Glutamatergic neuron (in vitro differentiated cells): ENCODE measurements at regions not wholly inside any gene's neighbourhood (a gene's known extent, or its start where the extent isn't known, plus 50 kb on each side); places are given as distances from the start of the nearest gene placed in this dataset.

ENCODE experiments used
- DNase-seq: peaks from one replicate; pipeline ENCODE4 v3.0.0; 2022
- H3K27ac Mint-ChIP-seq: one replicate; pipeline ENCODE4 v1.8.0; 2020; ENCODE audit warnings: mild to moderate bottlenecking, mixed read lengths, inconsistent platforms; ENCODE audit not compliant: unreplicated experiment
- H3K27me3 Mint-ChIP-seq: one replicate; pipeline ENCODE4 v1.8.0; 2020; ENCODE audit warnings: mild to moderate bottlenecking, moderate library complexity, mixed read lengths, inconsistent platforms; ENCODE audit not compliant: unreplicated experiment
- H3K36me3 Mint-ChIP-seq: one replicate; pipeline ENCODE4 v1.8.0; 2020; ENCODE audit warnings: mild to moderate bottlenecking, mixed read lengths, inconsistent platforms; ENCODE audit not compliant: unreplicated experiment
- H3K4me1 Mint-ChIP-seq: one replicate; pipeline ENCODE4 v1.8.0; 2020; ENCODE audit warnings: mild to moderate bottlenecking, low read depth, mixed read lengths, inconsistent platforms; ENCODE audit not compliant: unreplicated experiment
- H3K4me3 Mint-ChIP-seq: one replicate; pipeline ENCODE4 v1.8.0; 2020; ENCODE audit warnings: mild to moderate bottlenecking, mixed read lengths, inconsistent platforms; ENCODE audit not compliant: unreplicated experiment
- H3K9me3 Mint-ChIP-seq: one replicate; pipeline ENCODE4 v1.8.0; 2020; ENCODE audit warnings: mild to moderate bottlenecking, moderate library complexity, mixed read lengths, inconsistent platforms; ENCODE audit not compliant: unreplicated experiment
- CTCF ChIP-seq: fragments of 200-600 bp; sonication (generic); IDR thresholded peaks from one replicate; pipeline ENCODE4 v1.5.0; 2021; ENCODE audit not compliant: partially characterized antibody, unreplicated experiment

DNA sequence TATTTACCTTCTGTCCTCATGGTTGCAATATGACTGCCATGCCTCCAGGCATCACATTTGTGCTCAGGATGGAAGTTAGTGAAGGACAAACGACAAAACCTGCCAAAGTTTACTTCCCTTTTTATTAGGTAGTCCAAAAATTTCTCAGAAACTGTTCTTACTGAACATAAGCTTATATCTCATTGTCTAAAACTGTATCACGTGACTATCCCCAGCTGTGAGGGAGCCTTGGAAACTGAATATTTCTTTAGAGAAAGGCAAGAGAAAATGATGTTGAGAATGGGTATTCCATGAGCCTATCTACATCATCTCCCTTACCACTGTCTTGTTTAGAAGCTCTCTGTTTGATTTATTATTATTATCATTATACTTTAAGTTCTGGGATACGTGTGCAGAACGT lies 169.1 kb upstream of the ADRA1D start:
- Mint-ChIP-seq H3K4me3 (no peak overlapping the region), H3K4me1 (no peaks in the 10 kb centered on the region), H3K27me3 (peaks cover 2% of the 10 kb centered on the region), H3K27ac (no peak overlapping the region), H3K9me3 (no peaks in the 10 kb centered on the region), H3K36me3 (no peaks in the 10 kb centered on the region)
- DNase-seq: no peak
- no peak for TF ChIP-seq CTCF

DNA sequence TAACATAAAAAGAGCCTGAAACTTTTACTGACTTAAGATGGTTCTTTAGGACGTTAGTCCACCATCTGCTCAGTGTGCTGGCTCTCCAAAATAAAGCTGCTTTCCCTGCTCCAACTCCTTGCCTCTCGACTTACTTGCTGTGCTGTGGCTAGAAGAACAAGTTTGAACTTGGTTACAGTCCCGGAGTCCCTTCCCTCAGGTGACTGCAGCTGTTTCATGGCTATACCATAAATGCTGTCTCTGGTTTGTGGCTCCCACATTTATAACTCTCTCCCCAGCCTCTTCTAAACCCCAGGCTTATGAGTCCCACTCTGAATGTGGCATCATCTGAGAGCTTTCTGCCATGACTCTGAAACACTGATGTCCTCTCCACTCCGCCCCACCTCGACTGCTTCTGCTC lies 166.2 kb upstream of the ADRA1D start:
- DNase-seq: no peak
- peaks cover 2% of the 10 kb centered on the region for H3K27me3 Mint-ChIP-seq
- H3K9me3 Mint-ChIP-seq: no peaks in the 10 kb centered on the region
- no peaks in the 10 kb centered on the region for H3K4me1 Mint-ChIP-seq
- no peak overlapping the region for H3K27ac Mint-ChIP-seq
- no peak overlapping the region for H3K4me3 Mint-ChIP-seq
- H3K36me3 Mint-ChIP-seq: no peaks in the 10 kb centered on the region
- no peak for TF ChIP-seq CTCF

- Mint-ChIP-seq H3K9me3 (no peaks in the 10 kb centered on the region), H3K4me3 (no peak overlapping the region), H3K4me1 (no peaks in the 10 kb centered on the region), H3K27me3 (peaks cover under 1% of the 10 kb centered on the region), H3K27ac (no peak overlapping the region), H3K36me3 (no peaks in the 10 kb centered on the region)
- TF ChIP-seq CTCF: no peak
- DNase-seq: no peak
These were observed 164.4 kb upstream of the ADRA1D start for GRCh38 chr20:4413314-4414049.

DNA sequence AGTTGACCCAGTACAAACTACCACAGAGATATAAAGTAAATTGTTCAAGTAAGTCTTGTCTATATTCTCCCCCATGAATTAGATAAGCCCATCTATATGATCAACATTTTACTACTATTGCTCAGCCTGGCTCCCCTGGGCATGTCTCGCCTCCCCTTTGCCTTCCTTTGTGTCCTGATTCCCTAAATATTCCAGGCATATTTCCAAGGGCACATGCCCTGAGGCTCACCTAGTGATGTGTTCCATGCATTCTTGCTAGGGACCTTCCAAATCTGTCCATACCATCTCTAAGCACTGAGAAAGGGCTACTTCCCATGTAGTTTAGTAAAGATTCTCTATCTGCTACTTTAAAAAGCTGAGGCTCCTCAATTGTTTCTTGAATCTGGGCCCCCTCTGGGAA lies 163.1 kb upstream of the ADRA1D start:
- no peak overlapping the region for H3K4me3 Mint-ChIP-seq
- DNase-seq: no peak
- no peak for TF ChIP-seq CTCF
- H3K9me3 Mint-ChIP-seq: no peaks in the 10 kb centered on the region
- H3K27me3 Mint-ChIP-seq: no peaks in the 10 kb centered on the region
- no peaks in the 10 kb centered on the region for H3K36me3 Mint-ChIP-seq
- H3K4me1 Mint-ChIP-seq: no peaks in the 10 kb centered on the region
- no peak overlapping the region for H3K27ac Mint-ChIP-seq

DNA sequence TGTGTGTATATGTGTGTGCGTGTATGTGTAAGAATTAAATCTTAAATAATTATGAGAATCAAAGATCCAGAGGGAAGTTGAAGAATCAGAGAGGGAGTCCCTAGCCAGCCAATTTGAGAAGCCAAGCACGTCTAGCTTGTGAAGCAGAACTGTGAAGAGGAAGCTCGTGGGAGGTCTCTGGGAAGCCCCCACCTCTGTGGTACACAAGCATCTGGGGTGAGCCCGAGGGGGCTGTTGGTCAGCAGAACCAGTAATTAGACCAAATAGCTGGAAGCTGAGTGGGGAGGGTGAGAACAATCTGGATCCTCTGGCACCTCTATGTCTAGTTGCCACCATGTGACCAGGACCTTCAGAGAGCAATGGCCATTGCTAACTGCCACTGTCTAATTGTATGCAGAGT lies 162.7 kb upstream of the ADRA1D start:
- Mint-ChIP-seq H3K4me1 (no peaks in the 10 kb centered on the region), H3K27ac (no peak overlapping the region), H3K9me3 (no peaks in the 10 kb centered on the region), H3K4me3 (no peak overlapping the region), H3K36me3 (no peaks in the 10 kb centered on the region), H3K27me3 (no peaks in the 10 kb centered on the region)
- no peak for DNase-seq
- TF ChIP-seq CTCF: no peak
